GM12801 (cell line): ENCODE measurements at regions not wholly inside any gene's neighbourhood (a gene's known extent, or its start where the extent isn't known, plus 50 kb on each side); places are given as distances from the start of the nearest gene placed in this dataset.

Source experiments
- CTCF ChIP-seq: IDR thresholded peaks from one replicate; pipeline ENCODE4 v1.5.1; 2011; ENCODE audit warnings: control low read depth; ENCODE audit not compliant: insufficient read length; ENCODE audit errors: extremely low read depth

- TF ChIP-seq CTCF, result no peak
Measured at GRCh38 chr12:125389061-125389697, 323.9 kb downstream of the AACS start.

GRCh38 chr12:125393569-125393968 is 328.3 kb downstream of the AACS start:
- TF ChIP-seq CTCF, result no peak

- no peak for TF ChIP-seq CTCF
Measured at GRCh38 chr12:125395583-125396215, 330.5 kb downstream of the AACS start.

GRCh38 chr12:125399489-125399888 is 334.3 kb downstream of the AACS start:
- TF ChIP-seq CTCF, result no peak

GRCh38 chr12:125402874-125403789 is 337.9 kb downstream of the AACS start:
- no peak for TF ChIP-seq CTCF

GRCh38 chr12:125403843-125404242 is 338.6 kb downstream of the AACS start:
- TF ChIP-seq CTCF, result no peak

- no peak for TF ChIP-seq CTCF
Measured at GRCh38 chr12:125406131-125406530, 340.9 kb downstream of the AACS start.
